GM12878 (cell line): ENCODE measurements at regions not wholly inside any gene's neighbourhood (a gene's known extent, or its start where the extent isn't known, plus 50 kb on each side); places are given as distances from the start of the nearest gene placed in this dataset.

ENCODE experiments used
- ATAC-seq: fragments of 200-7000 bp; cut with Tn5 transposase; 3 replicates; pipeline ENCODE4 v1.9.1; 2020; ENCODE audit warnings: mild to moderate bottlenecking, moderate library complexity
- BruUV-seq: library from RNA; stranded (reverse); fragments of 400-500 nt; replicated peaks from 2 replicates; lab custom pipeline; 2021; lab: Mats Ljungman, UMichigan
- CTCF ChIA-PET: fragments of 300-600 bp; sonication (Branson Sonifier 250); formaldehyde crosslinking; extraction: SDS; loops from one replicate; lab custom pipeline; 2021; ENCODE audit warnings: inconsistent platforms; lab: Yijun Ruan, JAX
- POLR2A ChIA-PET: fragments of 350-600 bp; formaldehyde crosslinking; extraction: SDS; loops from one replicate; lab custom pipeline; 2021; ENCODE audit warnings: inconsistent platforms; lab: Charles Lee
- RAD21 ChIA-PET: fragments of 300-600 bp; sonication (Branson Sonifier 250); formaldehyde crosslinking; loops from one replicate; lab custom pipeline; 2023; ENCODE audit warnings: antibody characterized with exemption; ENCODE audit not compliant: unreplicated experiment; lab: Charles Lee
- SMC1A ChIA-PET: fragments of 300-600 bp; sonication (Branson Sonifier 250); formaldehyde crosslinking; loops from one replicate; lab custom pipeline; 2023; ENCODE audit not compliant: unreplicated experiment, uncharacterized antibody; lab: Charles Lee
- DNase-seq: peaks from one replicate; pipeline ENCODE4 v3.0.0-alpha.2; 2011; ENCODE audit warnings: low read depth, low spot score
- FAIRE-seq: peaks from 3 replicates; lab custom pipeline; 2011; peaks lifted over from hg19 to GRCh38; lab: Jason Lieb, UNC
- H2AFZ ChIP-seq: 2 replicates; pipeline ENCODE4 v1.6.0; 2011; ENCODE audit warnings: low read depth, low read length, control low read depth; ENCODE audit not compliant: control insufficient read depth
- H3K27ac ChIP-seq: 2 replicates; pipeline ENCODE4 v1.5.1; 2011; ENCODE audit warnings: control low read depth; ENCODE audit not compliant: control insufficient read depth, insufficient read depth
- H3K27me3 ChIP-seq, 2 experiments: replicated peaks in 1 of 2; 2 replicates each; pipeline versions ENCODE4 v1.6.0 to v1.6.1; 2011; ENCODE audit warnings: low read length in 1 of 2; ENCODE audit not compliant: control insufficient read depth in 2 of 2, insufficient read depth in 2 of 2
- H3K36me3 ChIP-seq, 2 experiments: 2 replicates each; pipeline ENCODE4 v1.5.1; 2011; ENCODE audit warnings: low read length in 1 of 2; ENCODE audit not compliant: control insufficient read depth in 2 of 2, insufficient read depth in 2 of 2
- H3K4me1 ChIP-seq: 2 replicates; pipeline ENCODE4 v1.6.1; 2011; ENCODE audit warnings: mild to moderate bottlenecking, low read length, moderate library complexity, mixed read lengths; ENCODE audit not compliant: control insufficient read depth, insufficient read depth
- H3K4me2 ChIP-seq: 2 replicates; pipeline ENCODE4 v1.6.0; 2011; ENCODE audit warnings: control low read depth; ENCODE audit not compliant: control insufficient read depth, insufficient read depth
- H3K4me3 ChIP-seq: fragments of 200-600 bp; sonication (generic); 2 replicates; pipeline ENCODE4 v1.5.1; 2016
- H3K79me2 ChIP-seq: 2 replicates; pipeline ENCODE4 v1.6.0; 2011; ENCODE audit warnings: low read length; ENCODE audit not compliant: control insufficient read depth, insufficient read depth
- H3K9ac ChIP-seq: 2 replicates; pipeline ENCODE4 v1.8.0; 2011; ENCODE audit warnings: low read length, control low read depth, mixed read lengths; ENCODE audit not compliant: control insufficient read depth, insufficient read depth
- H3K9me3 ChIP-seq: replicated peaks from 3 replicates; pipeline ENCODE4 v1.5.1; 2011; ENCODE audit warnings: mild to moderate bottlenecking, low read length; ENCODE audit not compliant: control insufficient read depth, insufficient read depth
- H4K20me1 ChIP-seq: 2 replicates; pipeline ENCODE4 v1.6.0; 2011; ENCODE audit not compliant: control insufficient read depth, insufficient read depth
- ATF7 ChIP-seq: fragments of 450-650 bp; IDR thresholded peaks from 2 replicates; pipeline ENCODE4 v1.6.1; 2016; ENCODE audit warnings: low read depth, mild to moderate bottlenecking
- CEBPB ChIP-seq, 2 experiments: fragments of 150-350 bp in 1 of 2; IDR thresholded peaks; 2 replicates each; pipeline ENCODE4 v1.6.1; 2012 to 2014; ENCODE audit warnings: low read depth in 2 of 2, low read length in 2 of 2, borderline replicate concordance in 1 of 2, inconsistent platforms in 1 of 2
- E2F8 ChIP-seq: fragments of 450-650 bp; IDR thresholded peaks from 2 replicates; pipeline ENCODE4 v1.6.1; 2018; ENCODE audit warnings: mild to moderate bottlenecking, low read depth, moderate library complexity; ENCODE audit not compliant: partially characterized antibody
- ESRRA ChIP-seq: IDR thresholded peaks from 2 replicates; pipeline ENCODE4 v1.6.1; 2012; ENCODE audit warnings: mild to moderate bottlenecking, low read length, improper control_type of control experiment
- EZH2 ChIP-seq: IDR thresholded peaks from 2 replicates; pipeline ENCODE4 v1.6.1; 2012; ENCODE audit warnings: low read depth, mild to moderate bottlenecking, control low read depth, inconsistent platforms, low read length, borderline replicate concordance; ENCODE audit not compliant: control insufficient read depth
- JUND ChIP-seq: IDR thresholded peaks from 2 replicates; pipeline ENCODE4 v1.6.1; 2012; ENCODE audit warnings: low read depth, mild to moderate bottlenecking, low read length, improper control_type of control experiment, moderate library complexity
- KLF5 ChIP-seq: fragments of 450-650 bp; IDR thresholded peaks from 2 replicates; pipeline ENCODE4 v1.6.1; 2014; ENCODE audit warnings: mild to moderate bottlenecking; ENCODE audit not compliant: partially characterized antibody
- MTA3 ChIP-seq: IDR thresholded peaks from 2 replicates; pipeline ENCODE4 v1.6.1; 2012; ENCODE audit warnings: low read length, inconsistent platforms, borderline replicate concordance
- NR2C2 ChIP-seq: IDR thresholded peaks from 2 replicates; pipeline ENCODE4 v1.6.1; 2011; ENCODE audit warnings: borderline replicate concordance, low read depth; ENCODE audit not compliant: control insufficient read depth, insufficient read length
- NR2F1 ChIP-seq: fragments of 450-650 bp; conservative IDR thresholded peaks from 2 replicates; pipeline ENCODE4 v1.6.1; 2017; ENCODE audit warnings: mild to moderate bottlenecking
- PBX3 ChIP-seq: IDR thresholded peaks from 2 replicates; pipeline ENCODE4 v1.6.1; 2011; ENCODE audit warnings: mild to moderate bottlenecking, low read depth, low read length, moderate library complexity; ENCODE audit not compliant: insufficient replicate concordance
- RB1 ChIP-seq: fragments of 450-650 bp; formaldehyde crosslinking; IDR thresholded peaks from 2 replicates; pipeline ENCODE4 v1.6.1; 2017; ENCODE audit warnings: mild to moderate bottlenecking, borderline replicate concordance
- RCOR1 ChIP-seq: conservative IDR thresholded peaks from 2 replicates; pipeline ENCODE4 v1.6.1; 2012; ENCODE audit warnings: low read depth, low read length, improper control_type of control experiment
- RELA ChIP-seq: fragments of 450-650 bp; IDR thresholded peaks from 2 replicates; pipeline ENCODE4 v1.8.0; 2014; ENCODE audit warnings: borderline replicate concordance; ENCODE audit not compliant: partially characterized antibody
- TAF1 ChIP-seq: IDR thresholded peaks from 2 replicates; pipeline ENCODE4 v1.6.1; 2011; ENCODE audit warnings: mild to moderate bottlenecking, low read depth, low read length, borderline replicate concordance
- ZBTB40 ChIP-seq: fragments of 450-650 bp; IDR thresholded peaks from 2 replicates; pipeline ENCODE4 v1.6.1; 2016; ENCODE audit warnings: mild to moderate bottlenecking, moderate library complexity, borderline replicate concordance
- WGBS: methylation state at CpG from one replicate; pipeline ENCODE4 v1.1.6; 2016; ENCODE audit warnings: low lambda C conversion rate; ENCODE audit not compliant: insufficient replicate concordance, insufficient coverage; ENCODE audit errors: missing lambda C conversion rate; 5-methylcytosine and 5-hydroxymethylcytosine counted together
- in situ Hi-C: fragments of 300-500 bp; cut with MboI; formaldehyde crosslinking; loops from 9 replicates; pipeline ENCODE4 v1.14.3; 2018; ENCODE audit warnings: mixed read lengths
- intact Hi-C: fragments of 100-400 bp; cut with micrococcal nuclease; formaldehyde crosslinking; loops from one replicate; pipeline ENCODE4 v1.14.2; 2022; ENCODE audit not compliant: unreplicated experiment

GRCh38 chr2:103605071-103605780, 843.4 kb downstream of the TMEM182 start:
- Histone ChIP-seq H2AFZ (no peak overlapping the region), H3K27ac (no peak overlapping the region), H3K79me2 (no peaks in the 10 kb centered on the region), H3K27me3 (no peaks in the 10 kb centered on the region), H3K4me2 (no peak overlapping the region), H3K4me3 (no peak overlapping the region), H3K9me3 (no peaks in the 10 kb centered on the region), H3K9ac (no peak overlapping the region), H4K20me1 (no peaks in the 10 kb centered on the region), H3K4me1 (no peaks in the 10 kb centered on the region), H3K36me3 (no peaks in the 10 kb centered on the region)
- DNase-seq (no peak), FAIRE-seq (no peak), ATAC-seq (no peak)
- TF ChIP-seq ZBTB40 (no peak), NR2F1 (no peak), CEBPB (IDR thresholded peaks at IDR 0.05; ENCODE audit: borderline replicate concordance in 1 of 2, low read depth in 2 of 2, low read length in 2 of 2) (no peak), E2F8 (no peak), ATF7 (no peak), RELA (no peak), KLF5 (no peak), MTA3 (no peak), TAF1 (no peak), PBX3 (no peak), EZH2 (no peak), RCOR1 (no peak), ESRRA (no peak), NR2C2 (no peak), JUND (no peak), RB1 (no peak)
- in situ Hi-C loops: no loop called here
- POLR2A ChIA-PET: no interaction called here
- no TSS peak for BruUV-seq
- RAD21 ChIA-PET: no interaction called here
- CTCF ChIA-PET: no interaction called here
- SMC1A ChIA-PET: no interaction called here
- 27% methylated on average over 7 of the region's 7 CpGs for WGBS
- intact Hi-C loops: no loop called here
